ENCODE measurements at regions not wholly inside any gene's neighbourhood (a gene's known extent, or its start where the extent isn't known, plus 50 kb on each side); places are given as distances from the start of the nearest gene placed in this dataset.

- TF ChIP-seq CTCF (IDR thresholded peaks at IDR 0.05; ENCODE audit: insufficient read depth, low read depth, low read length) = peak; percentile 79
- no peak for TF ChIP-seq EZH2 (IDR thresholded peaks at IDR 0.05; ENCODE audit: insufficient read depth, low read length)
Measured at GRCh38 chr9:22244139-22245011, 202.2 kb upstream of the DMRTA1 start.

Data from astrocyte (in vitro differentiated cells and primary cell).